Left ventricle myocardium inferior (tissue), 1 donor: ENCODE measurements at regions not wholly inside any gene's neighbourhood (a gene's known extent, or its start where the extent isn't known, plus 50 kb on each side); places are given as distances from the start of the nearest gene placed in this dataset.

Source experiments
- DNase-seq: peaks from one replicate; pipeline ENCODE4 v3.0.0-alpha.2; 2020
- H3K27ac ChIP-seq: fragments of 200-600 bp; replicated peaks from 2 replicates; pipeline ENCODE4 v1.8.0; 2021
- H3K27me3 ChIP-seq: fragments of 200-600 bp; 2 replicates; pipeline ENCODE4 v1.8.0; 2021; ENCODE audit warnings: low read depth
- H3K36me3 ChIP-seq: fragments of 200-600 bp; 2 replicates; pipeline ENCODE4 v1.8.0; 2021
- H3K4me1 ChIP-seq: fragments of 200-600 bp; 2 replicates; pipeline ENCODE4 v1.8.0; 2021
- H3K4me3 ChIP-seq: fragments of 200-600 bp; 2 replicates; pipeline ENCODE4 v1.8.0; 2021; ENCODE audit warnings: mild to moderate bottlenecking, moderate library complexity
- H3K9me3 ChIP-seq: fragments of 200-600 bp; replicated peaks from 2 replicates; pipeline ENCODE4 v1.8.0; 2021
- CTCF ChIP-seq: fragments of 200-600 bp; IDR thresholded peaks from 2 replicates; pipeline ENCODE4 v1.8.0; 2021; ENCODE audit warnings: antibody characterized with exemption, mild to moderate bottlenecking, borderline replicate concordance
- intact Hi-C: fragments of 100-400 bp; cut with micrococcal nuclease; formaldehyde crosslinking; loops from one replicate; pipeline ENCODE4 v1.11.0; 2022
- donor health status: DM: no; HTN: yes; CAD: no; lungs with severe emphysema.

- H3K36me3 ChIP-seq: no peaks in the 10 kb centered on the region
- no peak for TF ChIP-seq CTCF
- H3K9me3 ChIP-seq: peaks cover 16% of the 10 kb centered on the region
- H3K27ac ChIP-seq: no peak overlapping the region
- DNase-seq: no peak
- peaks cover 14% of the 10 kb centered on the region for H3K27me3 ChIP-seq
- H3K4me3 ChIP-seq: no peak overlapping the region
- no peaks in the 10 kb centered on the region for H3K4me1 ChIP-seq
- intact Hi-C loops: no loop called here
These were observed 287.3 kb upstream of the TSHZ2 start for GRCh38 chr20:52684905-52685304.

GRCh38 chr20:52684176-52684575 is 288.0 kb upstream of the TSHZ2 start:
- Histone ChIP-seq H3K4me1 (no peaks in the 10 kb centered on the region), H3K4me3 (no peak overlapping the region), H3K27me3 (peaks cover 21% of the 10 kb centered on the region), H3K27ac (no peak overlapping the region), H3K9me3 (peaks cover 16% of the 10 kb centered on the region), H3K36me3 (no peaks in the 10 kb centered on the region)
- intact Hi-C loops: no loop called here
- no peak for TF ChIP-seq CTCF
- DNase-seq: no peak

GRCh38 chr20:52683761-52684160 is 288.4 kb upstream of the TSHZ2 start:
- intact Hi-C loops: no loop called here
- DNase-seq: no peak
- Histone ChIP-seq H3K36me3 (no peaks in the 10 kb centered on the region), H3K27ac (no peak overlapping the region), H3K4me3 (no peak overlapping the region), H3K9me3 (peaks cover 16% of the 10 kb centered on the region), H3K4me1 (no peaks in the 10 kb centered on the region), H3K27me3 (peaks cover 23% of the 10 kb centered on the region)
- no peak for TF ChIP-seq CTCF

- Histone ChIP-seq H3K36me3 (no peaks in the 10 kb centered on the region), H3K27me3 (peaks cover 18% of the 10 kb centered on the region), H3K4me1 (no peaks in the 10 kb centered on the region), H3K4me3 (no peak overlapping the region), H3K27ac (no peak overlapping the region), H3K9me3 (peaks cover 16% of the 10 kb centered on the region)
- TF ChIP-seq CTCF: no peak
- intact Hi-C loops: no loop called here
- no peak for DNase-seq
These were observed 289.9 kb upstream of the TSHZ2 start for GRCh38 chr20:52682237-52682636.

GRCh38 chr20:52681288-52681687 is 290.9 kb upstream of the TSHZ2 start:
- no peaks in the 10 kb centered on the region for H3K36me3 ChIP-seq
- H3K9me3 ChIP-seq: peaks cover 16% of the 10 kb centered on the region
- no peak overlapping the region for H3K27ac ChIP-seq
- TF ChIP-seq CTCF: no peak
- intact Hi-C loops: no loop called here
- H3K27me3 ChIP-seq: peaks cover 17% of the 10 kb centered on the region
- H3K4me1 ChIP-seq: no peaks in the 10 kb centered on the region
- no peak overlapping the region for H3K4me3 ChIP-seq
- DNase-seq: no peak

- TF ChIP-seq CTCF: no peak
These were observed 294.9 kb upstream of the TSHZ2 start for GRCh38 chr20:52677216-52677615.

More at GRCh38 chr20:52677216-52677615, 294.9 kb upstream of the TSHZ2 start:
- no peak overlapping the region for H3K4me3 ChIP-seq
- intact Hi-C loops: no loop called here
- H3K4me1 ChIP-seq: no peaks in the 10 kb centered on the region
- no peaks in the 10 kb centered on the region for H3K36me3 ChIP-seq
- H3K27me3 ChIP-seq: peaks cover 22% of the 10 kb centered on the region
- DNase-seq: no peak
- peaks cover 16% of the 10 kb centered on the region for H3K9me3 ChIP-seq
- no peak overlapping the region for H3K27ac ChIP-seq
